Mesendoderm (in vitro differentiated cells): ENCODE measurements at regions not wholly inside any gene's neighbourhood (a gene's known extent, or its start where the extent isn't known, plus 50 kb on each side); places are given as distances from the start of the nearest gene placed in this dataset.

Experiments
- DNase-seq: peaks from one replicate; pipeline ENCODE4 v3.0.0; 2013
- H2AK5ac ChIP-seq: 2 replicates; pipeline ENCODE4 v1.6.1; 2013; ENCODE audit warnings: low read length, inconsistent platforms
- H2BK120ac ChIP-seq: 2 replicates; pipeline ENCODE4 v1.6.1; 2013; ENCODE audit warnings: low read depth, mild to moderate bottlenecking, low read length, moderate library complexity, mixed read lengths
- H2BK15ac ChIP-seq: replicated peaks from 2 replicates; pipeline ENCODE4 v1.6.1; 2013; ENCODE audit warnings: low read depth, mild to moderate bottlenecking, moderate library complexity
- H2BK5ac ChIP-seq: 2 replicates; pipeline ENCODE4 v1.6.1; 2013; ENCODE audit warnings: low read length, inconsistent platforms
- H3K18ac ChIP-seq: 2 replicates; pipeline ENCODE4 v1.6.1; 2013; ENCODE audit warnings: mild to moderate bottlenecking, low read length, mixed read lengths
- H3K23ac ChIP-seq: one replicate; pipeline ENCODE4 v1.6.1; 2013; ENCODE audit warnings: low read length
- H3K27ac ChIP-seq: 2 replicates; pipeline ENCODE4 v1.5.1; 2013; ENCODE audit warnings: low read depth, mild to moderate bottlenecking, inconsistent platforms, low read length, moderate library complexity
- H3K27me3 ChIP-seq: 2 replicates; pipeline ENCODE4 v1.6.1; 2013; ENCODE audit warnings: low read length, control low read depth, mild to moderate bottlenecking, inconsistent platforms; ENCODE audit not compliant: insufficient read depth, poor library complexity
- H3K36me3 ChIP-seq: 2 replicates; pipeline ENCODE4 v1.6.1; 2013; ENCODE audit warnings: low read length, inconsistent platforms; ENCODE audit not compliant: control insufficient read depth, insufficient read depth
- H3K4ac ChIP-seq: one replicate; pipeline ENCODE4 v1.6.1; 2013; ENCODE audit warnings: low read depth, mild to moderate bottlenecking, low read length, moderate library complexity
- H3K4me1 ChIP-seq: 2 replicates; pipeline ENCODE4 v1.6.1; 2013; ENCODE audit warnings: low read depth, low read length, inconsistent platforms; ENCODE audit not compliant: control insufficient read depth
- H3K4me2 ChIP-seq: 2 replicates; pipeline ENCODE4 v1.6.1; 2013; ENCODE audit warnings: low read length
- H3K4me3 ChIP-seq: 2 replicates; pipeline ENCODE4 v1.5.1; 2013; ENCODE audit warnings: mild to moderate bottlenecking, low read length
- H3K56ac ChIP-seq: one replicate; pipeline ENCODE4 v1.6.1; 2013; ENCODE audit warnings: low read length
- H3K79me1 ChIP-seq: 2 replicates; pipeline ENCODE4 v1.6.1; 2013; ENCODE audit warnings: low read length, inconsistent platforms
- H3K79me2 ChIP-seq: 2 replicates; pipeline ENCODE4 v1.6.1; 2013; ENCODE audit warnings: mild to moderate bottlenecking, low read length; ENCODE audit not compliant: control insufficient read depth, insufficient read depth
- H3K9ac ChIP-seq: 2 replicates; pipeline ENCODE4 v1.6.1; 2013; ENCODE audit warnings: low read length, inconsistent platforms
- H4K5ac ChIP-seq: one replicate; pipeline ENCODE4 v1.6.1; 2013; ENCODE audit warnings: low read length
- H4K8ac ChIP-seq: one replicate; pipeline ENCODE4 v1.6.1; 2013; ENCODE audit warnings: low read depth, mild to moderate bottlenecking, control low read depth, low read length, moderate library complexity
- WGBS: extraction: QIAGEN DNeasy Blood & Tissue Kit; methylation state at CpG from one replicate; pipeline ENCODE4 v1.1.7; 2013; ENCODE audit warnings: low lambda C conversion rate, missing lambda C conversion rate; ENCODE audit not compliant: insufficient coverage; ENCODE audit errors: extremely low coverage; 5-methylcytosine and 5-hydroxymethylcytosine counted together

- no peaks in the 10 kb centered on the region for H3K4me1 ChIP-seq
- no peak overlapping the region for H2BK5ac ChIP-seq
- no peak overlapping the region for H2BK15ac ChIP-seq
- H2BK120ac ChIP-seq: no peak overlapping the region
- no peak overlapping the region for H2AK5ac ChIP-seq
- H3K9ac ChIP-seq: no peak overlapping the region
- H3K79me1 ChIP-seq: no peaks in the 10 kb centered on the region
- no peaks in the 10 kb centered on the region for H3K79me2 ChIP-seq
- no peak overlapping the region for H3K27ac ChIP-seq
- DNase-seq: no peak
- no peak overlapping the region for H3K4ac ChIP-seq
- H3K4me3 ChIP-seq: no peak overlapping the region
- H3K27me3 ChIP-seq: no peaks in the 10 kb centered on the region
- WGBS: no CpG with 5 or more reads among the region's 1 CpG
- no peak overlapping the region for H3K56ac ChIP-seq
- no peak overlapping the region for H3K23ac ChIP-seq
- no peak overlapping the region for H4K8ac ChIP-seq
- H3K4me2 ChIP-seq: no peak overlapping the region
- H3K36me3 ChIP-seq: no peaks in the 10 kb centered on the region
- H4K5ac ChIP-seq: no peak overlapping the region
- no peak overlapping the region for H3K18ac ChIP-seq
These were observed 1050.0 kb downstream of the TBL1XR1 start for GRCh38 chr3:176147251-176147650.

- no peak overlapping the region for H4K5ac ChIP-seq
- no peak overlapping the region for H3K27ac ChIP-seq
- H2BK120ac ChIP-seq: no peak overlapping the region
- H2AK5ac ChIP-seq: no peak overlapping the region
- WGBS: no CpG with 5 or more reads among the region's 1 CpG
- H3K36me3 ChIP-seq: no peaks in the 10 kb centered on the region
- H3K4me1 ChIP-seq: no peaks in the 10 kb centered on the region
- no peak overlapping the region for H3K4ac ChIP-seq
- H3K18ac ChIP-seq: no peak overlapping the region
- DNase-seq: no peak
- H3K56ac ChIP-seq: no peak overlapping the region
- H3K4me3 ChIP-seq: no peak overlapping the region
- H4K8ac ChIP-seq: no peak overlapping the region
- no peak overlapping the region for H3K23ac ChIP-seq
- H3K27me3 ChIP-seq: no peaks in the 10 kb centered on the region
- H2BK15ac ChIP-seq: no peak overlapping the region
- H2BK5ac ChIP-seq: no peak overlapping the region
- no peak overlapping the region for H3K9ac ChIP-seq
- H3K4me2 ChIP-seq: no peak overlapping the region
- no peaks in the 10 kb centered on the region for H3K79me1 ChIP-seq
- no peaks in the 10 kb centered on the region for H3K79me2 ChIP-seq
These were observed 1055.4 kb downstream of the TBL1XR1 start for GRCh38 chr3:176141837-176142236.

- Histone ChIP-seq H3K9ac (no peak overlapping the region), H3K79me2 (no peaks in the 10 kb centered on the region), H2BK120ac (no peak overlapping the region), H3K56ac (no peak overlapping the region), H3K4me2 (no peak overlapping the region), H3K36me3 (no peaks in the 10 kb centered on the region), H4K8ac (no peak overlapping the region), H3K27me3 (no peaks in the 10 kb centered on the region), H2BK15ac (no peak overlapping the region), H2AK5ac (no peak overlapping the region), H3K27ac (no peak overlapping the region), H3K4me1 (no peaks in the 10 kb centered on the region), H4K5ac (no peak overlapping the region), H3K79me1 (no peaks in the 10 kb centered on the region), H2BK5ac (no peak overlapping the region), H3K18ac (no peak overlapping the region), H3K4me3 (no peak overlapping the region), H3K23ac (no peak overlapping the region), H3K4ac (no peak overlapping the region)
- WGBS: no CpG with 5 or more reads among the region's 2 CpGs
- no peak for DNase-seq
These were observed 1076.8 kb downstream of the TBL1XR1 start for GRCh38 chr3:176120507-176120906.

GRCh38 chr3:176119826-176120225, 1077.5 kb downstream of the TBL1XR1 start:
- Histone ChIP-seq H3K18ac (no peak overlapping the region), H4K8ac (no peak overlapping the region), H4K5ac (no peak overlapping the region), H3K4ac (no peak overlapping the region), H3K79me2 (no peaks in the 10 kb centered on the region), H3K4me3 (no peak overlapping the region), H3K36me3 (no peaks in the 10 kb centered on the region), H3K27me3 (no peaks in the 10 kb centered on the region), H3K56ac (no peak overlapping the region), H3K4me2 (no peak overlapping the region), H2AK5ac (no peak overlapping the region), H2BK120ac (no peak overlapping the region), H3K23ac (no peak overlapping the region), H3K9ac (no peak overlapping the region), H2BK15ac (no peak overlapping the region), H2BK5ac (no peak overlapping the region), H3K79me1 (no peaks in the 10 kb centered on the region), H3K27ac (no peak overlapping the region), H3K4me1 (no peaks in the 10 kb centered on the region)
- WGBS: no CpG with 5 or more reads among the region's 6 CpGs
- DNase-seq: no peak

- no peaks in the 10 kb centered on the region for H3K36me3 ChIP-seq
- no peak overlapping the region for H2AK5ac ChIP-seq
- H3K27ac ChIP-seq: no peak overlapping the region
- H2BK5ac ChIP-seq: no peak overlapping the region
- no peak overlapping the region for H3K56ac ChIP-seq
- no peak overlapping the region for H4K8ac ChIP-seq
- no peak overlapping the region for H2BK120ac ChIP-seq
- no peaks in the 10 kb centered on the region for H3K79me1 ChIP-seq
- WGBS: no CpG with 5 or more reads among the region's 2 CpGs
- no peak overlapping the region for H3K4me3 ChIP-seq
- H3K23ac ChIP-seq: no peak overlapping the region
- no peak overlapping the region for H3K4ac ChIP-seq
- H2BK15ac ChIP-seq: no peak overlapping the region
- no peaks in the 10 kb centered on the region for H3K4me1 ChIP-seq
- H3K9ac ChIP-seq: no peak overlapping the region
- H4K5ac ChIP-seq: no peak overlapping the region
- H3K4me2 ChIP-seq: no peak overlapping the region
- no peak overlapping the region for H3K18ac ChIP-seq
- no peak for DNase-seq
- H3K27me3 ChIP-seq: no peaks in the 10 kb centered on the region
- no peaks in the 10 kb centered on the region for H3K79me2 ChIP-seq
These were observed 1090.9 kb downstream of the TBL1XR1 start for GRCh38 chr3:176106380-176106779.

GRCh38 chr3:176097027-176097426, 1100.3 kb downstream of the TBL1XR1 start:
- H3K4me3 ChIP-seq: no peak overlapping the region
- no peaks in the 10 kb centered on the region for H3K36me3 ChIP-seq
- no peak overlapping the region for H2BK15ac ChIP-seq
- no peaks in the 10 kb centered on the region for H3K4me1 ChIP-seq
- H3K4ac ChIP-seq: no peak overlapping the region
- H4K8ac ChIP-seq: no peak overlapping the region
- H2BK120ac ChIP-seq: no peak overlapping the region
- no peak overlapping the region for H3K23ac ChIP-seq
- DNase-seq: no peak
- H3K4me2 ChIP-seq: no peak overlapping the region
- no peaks in the 10 kb centered on the region for H3K79me2 ChIP-seq
- no peak overlapping the region for H3K56ac ChIP-seq
- H2AK5ac ChIP-seq: no peak overlapping the region
- H3K79me1 ChIP-seq: no peaks in the 10 kb centered on the region
- no peaks in the 10 kb centered on the region for H3K27me3 ChIP-seq
- H3K27ac ChIP-seq: no peak overlapping the region
- H4K5ac ChIP-seq: no peak overlapping the region
- no peak overlapping the region for H3K18ac ChIP-seq
- no peak overlapping the region for H3K9ac ChIP-seq
- no peak overlapping the region for H2BK5ac ChIP-seq
